GM19023 (cell line): ENCODE measurements at regions not wholly inside any gene's neighbourhood (a gene's known extent, or its start where the extent isn't known, plus 50 kb on each side); places are given as distances from the start of the nearest gene placed in this dataset.

ENCODE experiments used
- ATAC-seq: cut with Tn5 transposase; IDR thresholded peaks from one replicate; pipeline ENCODE4 v1.9.1; 2021; ENCODE audit warnings: mild to moderate bottlenecking, moderate library complexity; ENCODE audit not compliant: unreplicated experiment

DNA sequence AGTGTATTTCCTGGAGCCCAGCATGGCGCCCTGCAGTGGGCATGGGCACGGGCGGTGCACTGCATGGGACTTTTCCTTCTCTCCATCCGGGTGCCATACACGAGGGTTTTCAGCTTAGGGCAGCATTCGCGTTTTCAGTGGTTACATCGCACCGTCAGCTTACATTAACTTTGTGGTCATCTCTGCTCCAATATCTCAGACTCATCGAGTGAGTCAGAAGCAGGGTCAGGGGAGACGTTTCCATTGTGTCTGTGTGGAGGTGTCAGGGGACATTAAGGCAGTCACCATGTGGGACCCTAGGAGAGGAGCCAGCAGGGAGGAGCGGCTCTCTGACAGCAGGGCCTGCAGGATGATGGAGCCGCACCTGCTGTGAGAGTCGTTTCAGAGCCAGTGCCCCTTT is 541.0 kb downstream of the FGF9 start:
- no peak for ATAC-seq

DNA sequence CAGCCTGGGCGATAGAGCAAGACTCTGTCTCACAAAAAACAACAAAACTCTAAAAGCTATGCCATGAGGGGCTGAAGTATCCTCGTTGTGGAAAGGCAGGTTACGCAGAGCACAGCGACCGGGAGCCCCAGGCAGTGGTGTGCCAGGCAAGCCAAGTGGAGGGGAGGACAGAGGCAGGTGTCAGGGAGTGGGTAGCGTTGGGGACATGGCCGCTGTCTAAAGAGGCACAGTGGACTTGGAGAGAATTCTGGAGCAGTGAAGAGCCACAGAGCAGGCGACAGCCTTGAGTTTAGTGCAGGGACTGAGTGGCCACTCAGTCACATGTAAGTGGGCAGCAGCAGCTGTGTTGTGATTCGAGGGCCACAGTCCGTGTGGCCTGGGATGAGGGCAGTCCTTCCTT is 541.7 kb downstream of the FGF9 start:
- no peak for ATAC-seq

DNA sequence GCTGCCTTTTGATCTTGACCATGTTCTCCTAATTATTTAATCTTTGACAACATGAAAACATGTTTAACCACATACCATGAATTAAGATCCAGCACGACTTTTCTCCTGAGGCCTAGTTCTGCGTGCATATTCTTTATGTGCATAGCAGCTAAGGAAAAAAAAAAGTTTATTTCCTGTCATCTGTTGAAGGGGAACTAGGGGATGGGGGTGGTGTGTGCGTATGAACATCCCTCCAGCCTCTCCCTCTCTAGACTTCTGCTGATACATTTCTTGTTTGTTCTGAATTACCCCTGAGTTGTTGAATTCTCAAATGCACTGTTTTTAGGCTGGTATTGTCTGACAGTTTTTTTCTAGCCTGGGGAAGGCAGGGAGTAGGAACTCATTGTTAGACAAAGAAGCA is 543.3 kb downstream of the FGF9 start:
- no peak for ATAC-seq

- ATAC-seq: no peak
Measured at GRCh38 chr13:22218797-22219196, 547.9 kb downstream of the FGF9 start.

- no peak for ATAC-seq
Measured at GRCh38 chr13:22219709-22220108, 548.8 kb downstream of the FGF9 start.

DNA sequence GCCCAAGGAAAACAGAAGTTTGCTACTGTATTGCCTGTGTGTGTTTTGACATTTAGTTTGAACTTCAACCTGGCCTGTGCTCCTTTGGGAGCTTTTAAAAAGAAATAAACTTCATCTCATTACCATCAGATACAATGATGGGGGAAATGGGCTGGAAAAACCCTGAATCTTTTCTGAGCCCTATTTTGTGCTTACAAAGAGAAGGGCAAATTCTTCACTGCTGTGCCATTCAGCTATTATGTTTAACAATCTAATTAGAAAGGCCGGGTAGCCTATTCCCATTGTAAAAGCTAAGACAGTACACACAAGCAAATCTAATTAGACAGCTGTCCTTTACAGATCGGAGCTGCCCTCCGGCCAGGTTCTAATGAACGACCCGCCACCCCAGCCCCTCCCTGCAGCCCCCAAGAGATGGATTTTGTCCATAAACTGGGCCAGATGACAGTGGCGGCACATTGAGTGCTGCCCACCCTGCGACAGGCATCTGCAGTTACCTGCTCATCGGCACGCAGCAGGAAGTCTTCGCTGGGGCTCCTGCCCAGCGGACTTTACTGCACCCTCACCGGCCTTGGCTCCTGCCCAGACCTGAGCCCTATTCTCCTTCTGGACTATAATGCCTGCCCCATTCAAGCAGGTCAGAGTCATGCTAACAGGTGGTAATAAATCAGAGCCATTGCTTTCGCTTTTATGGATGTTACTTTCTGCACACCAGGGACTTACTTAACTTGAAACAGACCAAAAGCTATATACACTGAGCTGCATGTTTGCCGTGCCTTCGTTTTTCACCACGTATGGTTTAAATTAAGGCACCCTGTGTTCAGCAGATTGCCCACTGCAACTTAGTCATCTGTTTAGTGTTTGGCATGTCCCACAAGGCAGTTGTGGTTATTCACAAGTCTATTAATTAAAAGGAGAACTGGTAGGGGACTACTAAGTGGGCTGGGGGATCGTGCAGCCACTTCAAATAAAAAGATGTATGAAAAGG is 549.6 kb downstream of the FGF9 start:
- ATAC-seq: no peak

GRCh38 chr13:22223411-22223810 is 552.5 kb downstream of the FGF9 start:
- no peak for ATAC-seq

GRCh38 chr13:22226086-22226485 is 555.2 kb downstream of the FGF9 start:
- no peak for ATAC-seq

GRCh38 chr13:22227895-22228294 is 557.0 kb downstream of the FGF9 start:
- no peak for ATAC-seq

DNA sequence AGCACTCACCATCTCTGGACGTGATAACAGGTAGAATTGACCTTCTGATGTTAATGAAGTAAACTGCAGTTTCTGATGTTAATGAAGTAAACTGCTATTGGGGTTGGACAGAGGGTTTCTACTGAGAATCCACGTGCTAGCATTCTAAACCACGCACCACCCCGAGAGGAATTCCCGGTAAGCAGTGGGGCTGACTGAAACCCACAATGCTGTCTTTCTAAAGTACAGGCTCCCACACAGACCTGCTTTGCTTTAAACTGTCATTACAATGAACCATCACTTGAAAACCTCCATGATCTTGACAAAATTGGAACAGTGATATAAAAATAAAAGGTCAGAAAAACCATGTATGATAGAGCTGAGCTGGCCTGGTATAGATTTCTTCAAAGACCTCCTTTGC is 559.0 kb downstream of the FGF9 start:
- no peak for ATAC-seq

DNA sequence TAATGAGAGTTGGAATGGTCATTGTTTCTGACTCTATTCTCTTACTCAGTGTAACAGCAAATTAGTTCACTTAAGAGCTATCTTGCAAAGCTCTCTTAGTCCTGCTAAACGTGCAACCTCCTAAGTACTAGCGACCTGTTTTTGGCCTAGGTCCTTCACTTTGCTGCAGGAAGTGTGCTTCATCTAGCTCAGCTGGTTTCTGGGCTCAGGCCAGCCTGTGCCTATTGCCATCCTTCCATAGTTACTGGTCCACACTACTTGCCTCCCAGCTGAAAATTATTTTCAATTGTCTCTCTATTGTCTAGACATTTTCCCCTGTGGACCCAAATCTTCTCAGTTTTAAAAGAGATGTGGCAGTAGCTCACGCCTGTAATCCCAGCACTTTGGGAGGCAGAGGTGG is 561.3 kb downstream of the FGF9 start:
- no peak for ATAC-seq

DNA sequence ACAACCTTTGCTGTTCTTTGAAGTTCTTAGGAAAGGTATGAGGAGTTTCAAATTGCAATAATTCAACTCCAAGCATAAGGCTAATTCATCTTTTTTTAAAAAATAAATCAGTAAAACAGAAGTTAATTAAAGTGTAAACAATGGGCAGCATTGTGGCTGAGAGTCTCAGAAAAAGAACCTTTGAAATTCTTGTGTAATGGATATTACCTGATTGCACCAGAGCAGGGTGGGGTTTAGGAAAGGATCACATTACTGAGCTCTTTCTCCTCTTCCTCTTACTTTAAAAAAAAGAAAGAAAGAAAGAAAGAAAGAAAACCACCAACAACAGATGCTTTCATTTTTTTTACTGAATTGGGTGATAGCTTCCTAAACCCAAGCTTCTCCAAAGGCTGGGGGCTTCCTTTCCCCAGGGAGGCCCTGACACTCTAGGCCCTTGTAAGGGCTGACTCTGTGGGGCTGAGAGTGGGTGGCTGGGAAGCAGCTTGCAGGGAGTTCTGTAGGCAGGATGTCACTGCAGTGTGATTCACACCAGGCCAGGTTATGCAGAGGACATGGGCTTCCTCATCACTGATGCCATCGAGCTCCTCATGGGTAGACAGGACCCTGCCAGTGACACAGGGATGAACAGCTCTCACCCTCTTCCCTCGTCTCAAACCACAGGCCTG is 564.5 kb downstream of the FGF9 start:
- no peak for ATAC-seq

GRCh38 chr13:22235950-22236290 is 565.0 kb downstream of the FGF9 start:
- no peak for ATAC-seq

DNA sequence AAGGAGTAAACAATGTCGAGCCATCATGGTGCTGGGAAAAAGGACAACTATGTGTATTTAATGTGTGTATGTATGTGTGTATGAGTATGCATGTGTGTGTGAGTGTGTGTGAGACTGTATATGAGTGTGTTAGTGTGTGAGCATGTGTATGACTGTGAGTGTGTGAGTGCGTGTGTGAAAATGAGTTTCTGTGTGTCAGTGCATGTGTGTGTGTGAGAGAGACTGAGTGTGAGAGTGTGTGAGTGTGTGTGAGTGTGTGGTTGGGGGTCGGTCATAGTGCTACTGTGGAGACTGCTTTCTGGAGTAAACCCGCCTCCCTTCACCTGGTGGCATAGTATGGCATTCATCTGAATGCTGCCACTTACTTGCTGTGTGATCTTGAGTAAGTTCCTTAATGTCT is 567.4 kb downstream of the FGF9 start:
- no peak for ATAC-seq

- ATAC-seq: no peak
Measured at GRCh38 chr13:22240716-22241115, 569.8 kb downstream of the FGF9 start.

GRCh38 chr13:22243469-22244163 is 572.7 kb downstream of the FGF9 start:
- no peak for ATAC-seq

DNA sequence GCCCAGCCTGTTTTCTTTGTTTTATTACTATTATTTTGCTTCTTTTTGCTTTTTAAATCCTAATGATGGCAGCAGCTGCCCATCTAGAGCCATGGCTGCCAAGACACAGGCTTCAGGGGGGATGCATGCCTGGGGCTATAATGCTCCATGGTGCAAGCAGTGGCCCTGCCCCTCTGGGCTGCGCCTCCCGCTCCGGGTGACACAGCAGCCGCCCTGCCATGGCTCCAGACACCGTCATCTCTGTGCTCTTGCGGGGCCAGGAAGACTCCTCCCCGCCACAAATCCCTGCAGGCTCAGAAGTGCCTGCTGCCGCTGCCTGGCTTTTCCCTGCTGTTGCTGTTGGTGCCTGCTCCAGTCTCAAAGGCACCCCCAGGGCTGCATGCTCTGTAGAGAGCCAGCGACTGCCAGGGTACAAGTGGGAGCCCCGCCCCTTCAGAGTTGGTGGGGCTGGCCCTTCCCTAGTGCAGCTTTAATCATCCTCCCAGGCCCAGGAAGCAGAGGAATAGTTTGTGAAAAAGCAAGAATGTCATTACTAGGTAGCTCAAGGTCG is 581.5 kb downstream of the FGF9 start:
- no peak for ATAC-seq

DNA sequence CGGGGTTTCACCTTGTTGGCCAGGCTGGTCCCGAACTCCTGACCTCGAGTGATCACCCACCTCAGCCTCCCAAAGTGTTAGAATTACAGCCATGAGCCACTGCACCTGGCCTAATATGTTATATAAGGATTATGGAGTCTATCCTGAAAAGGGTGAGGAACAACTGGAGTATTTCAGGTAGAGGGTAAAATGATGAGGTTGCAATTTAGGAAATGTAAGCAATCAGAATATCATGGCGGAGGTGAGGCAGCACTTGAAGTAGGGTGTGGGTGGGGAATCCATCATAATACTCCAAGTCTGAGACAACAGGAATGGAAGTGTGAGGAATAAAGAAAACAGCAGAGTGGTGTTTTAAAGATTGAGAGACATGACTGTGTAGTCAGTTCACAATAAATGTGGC is 582.2 kb downstream of the FGF9 start:
- ATAC-seq: no peak

DNA sequence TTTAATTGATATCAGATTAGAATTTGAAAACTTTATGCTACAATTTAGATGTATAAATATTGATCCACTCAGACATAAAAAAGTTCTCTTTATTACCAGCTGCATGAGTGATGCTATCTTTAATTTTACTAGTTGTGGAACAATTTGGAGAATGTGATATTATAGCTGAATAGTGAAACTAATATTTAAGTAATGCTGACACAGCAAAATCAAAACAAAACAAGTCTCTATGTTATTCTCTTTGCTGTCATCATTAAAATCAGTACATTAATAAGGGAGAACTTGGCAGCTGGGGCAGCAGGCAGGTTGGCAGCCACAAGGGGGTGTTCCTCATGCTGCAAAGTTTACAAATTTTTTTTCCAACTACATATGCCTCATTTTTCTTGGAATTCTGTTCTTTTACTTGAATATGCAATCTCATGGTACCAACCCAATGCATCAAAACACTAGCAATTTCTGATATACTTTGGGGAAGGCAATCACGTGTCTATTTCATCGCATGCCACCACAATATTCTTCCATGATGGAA is 585.3 kb downstream of the FGF9 start:
- no peak for ATAC-seq

DNA sequence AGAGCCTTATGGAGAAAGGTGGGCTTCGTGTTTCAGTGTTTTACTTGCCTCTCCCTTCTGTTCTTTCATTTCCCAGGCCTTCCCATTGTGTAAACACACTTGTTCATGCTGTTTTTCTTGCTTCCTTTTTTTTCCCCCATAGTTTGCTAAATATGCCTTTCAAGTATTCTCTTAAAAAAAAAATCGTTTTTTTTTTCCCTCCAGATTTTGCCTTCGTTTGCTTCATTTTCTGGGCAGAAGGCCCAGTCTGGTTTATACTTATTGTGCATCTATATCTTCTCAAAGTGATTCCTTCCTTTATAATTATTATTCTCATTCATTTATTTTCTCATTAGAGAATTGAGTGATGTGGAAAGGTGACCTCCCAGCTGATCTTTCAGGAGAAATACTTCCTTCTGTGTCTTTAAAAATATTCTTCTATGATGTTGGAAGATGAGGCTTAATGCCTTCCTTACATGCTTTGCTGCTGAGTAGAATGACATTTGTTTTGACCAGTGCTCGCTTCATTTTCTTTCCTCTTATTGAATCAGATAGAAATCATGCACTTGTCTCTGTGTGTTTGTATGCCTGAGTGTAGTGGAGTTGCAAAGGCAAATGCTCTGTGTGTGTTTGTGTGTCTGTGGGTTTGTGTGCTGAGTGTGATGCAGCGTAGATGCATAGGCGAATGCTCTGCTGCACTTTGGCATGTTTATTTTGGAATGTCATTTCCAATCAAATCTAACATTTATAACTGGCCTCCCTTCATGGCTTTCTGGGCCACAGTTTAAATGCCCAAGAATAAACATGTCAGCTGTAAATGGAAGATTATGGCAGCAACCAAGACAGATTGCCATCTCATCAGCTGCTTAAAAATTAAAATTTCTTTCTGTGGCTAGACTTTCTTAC is 591.4 kb downstream of the FGF9 start:
- no peak for ATAC-seq
